NCI-H1436 (cell line): ENCODE measurements at regions not wholly inside any gene's neighbourhood (a gene's known extent, or its start where the extent isn't known, plus 50 kb on each side); places are given as distances from the start of the nearest gene placed in this dataset.

Source experiments
- DNase-seq: peaks from one replicate; lab custom pipeline; 2025; lab: John Stamatoyannopoulos, UW

GRCh38 chr1:114342376-114342775, 168.6 kb downstream of the TRIM33 start:
- no peak for DNase-seq

- DNase-seq: no peak
Measured at GRCh38 chr1:114341856-114342255, 169.1 kb downstream of the TRIM33 start.

- no peak for DNase-seq
Measured at GRCh38 chr1:114341299-114341698, 169.7 kb downstream of the TRIM33 start.

GRCh38 chr1:114340892-114341291, 170.1 kb downstream of the TRIM33 start:
- DNase-seq: no peak

DNA sequence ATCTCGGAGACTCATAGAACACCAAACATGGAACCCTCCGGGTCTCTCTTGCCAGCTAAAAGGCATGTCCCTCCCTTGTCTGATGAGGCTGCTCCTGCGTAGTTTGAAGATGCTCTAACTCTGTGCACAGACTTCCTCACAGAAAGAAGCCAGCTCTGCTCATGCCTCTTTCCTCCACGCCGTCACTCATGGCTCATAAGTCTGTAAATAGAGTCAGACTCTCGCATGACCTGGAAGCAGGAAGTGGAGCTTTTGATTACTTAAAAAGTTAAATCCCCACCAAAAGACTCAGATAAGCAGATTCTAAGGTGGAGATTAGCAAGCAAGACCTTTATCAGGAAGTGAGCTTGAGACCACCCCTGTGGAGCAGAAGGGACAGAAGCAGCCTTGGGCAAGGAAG, 171.6 kb downstream of the TRIM33 start:
- no peak for DNase-seq

GRCh38 chr1:114338191-114338890, 172.7 kb downstream of the TRIM33 start:
- no peak for DNase-seq

GRCh38 chr1:114337417-114337816, 173.6 kb downstream of the TRIM33 start:
- no peak for DNase-seq

GRCh38 chr1:114336360-114336759, 174.6 kb downstream of the TRIM33 start:
- DNase-seq: no peak

- DNase-seq: no peak
Measured at GRCh38 chr1:114335273-114335672, 175.7 kb downstream of the TRIM33 start.

DNA sequence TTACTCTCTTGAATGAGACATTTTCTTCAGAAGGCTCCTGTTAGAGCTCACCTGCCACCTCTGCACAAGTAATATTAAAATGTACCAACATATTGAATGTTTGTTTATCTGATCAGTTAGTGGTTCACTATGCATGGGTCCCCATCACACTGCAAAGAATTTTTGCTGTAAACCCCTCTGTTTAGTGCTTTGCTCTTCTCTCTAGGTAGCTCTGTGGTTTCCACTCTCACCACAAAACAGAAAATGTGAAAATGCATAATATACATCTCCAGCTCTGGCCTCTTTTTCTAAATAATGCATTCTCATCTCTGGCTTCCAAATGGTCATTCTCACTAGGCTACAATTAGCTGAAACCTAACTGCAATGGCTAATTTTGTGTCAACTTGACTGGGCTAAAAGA, 176.7 kb downstream of the TRIM33 start:
- DNase-seq: no peak

GRCh38 chr1:114333690-114334089, 177.3 kb downstream of the TRIM33 start:
- DNase-seq: no peak

DNA sequence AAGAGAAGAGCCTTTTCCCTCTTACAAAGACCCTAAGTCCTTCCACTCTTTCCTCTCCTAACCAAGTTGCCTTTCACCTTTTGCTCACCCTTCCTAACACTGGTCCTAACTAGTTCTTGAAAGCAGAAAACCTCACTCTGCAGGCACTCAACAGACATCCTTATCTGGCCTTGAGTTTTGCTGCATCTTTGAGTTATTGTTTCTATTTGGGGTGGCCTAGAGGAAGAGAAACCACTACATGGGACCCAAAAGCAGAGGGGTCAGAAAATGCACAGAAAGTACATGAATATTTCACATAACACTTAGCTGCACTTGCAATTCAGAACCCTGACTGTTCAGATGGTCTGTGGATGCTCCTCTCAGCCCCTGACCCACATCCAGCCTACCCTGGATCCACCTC, 178.3 kb upstream of the SYT6 start:
- DNase-seq: no peak

DNA sequence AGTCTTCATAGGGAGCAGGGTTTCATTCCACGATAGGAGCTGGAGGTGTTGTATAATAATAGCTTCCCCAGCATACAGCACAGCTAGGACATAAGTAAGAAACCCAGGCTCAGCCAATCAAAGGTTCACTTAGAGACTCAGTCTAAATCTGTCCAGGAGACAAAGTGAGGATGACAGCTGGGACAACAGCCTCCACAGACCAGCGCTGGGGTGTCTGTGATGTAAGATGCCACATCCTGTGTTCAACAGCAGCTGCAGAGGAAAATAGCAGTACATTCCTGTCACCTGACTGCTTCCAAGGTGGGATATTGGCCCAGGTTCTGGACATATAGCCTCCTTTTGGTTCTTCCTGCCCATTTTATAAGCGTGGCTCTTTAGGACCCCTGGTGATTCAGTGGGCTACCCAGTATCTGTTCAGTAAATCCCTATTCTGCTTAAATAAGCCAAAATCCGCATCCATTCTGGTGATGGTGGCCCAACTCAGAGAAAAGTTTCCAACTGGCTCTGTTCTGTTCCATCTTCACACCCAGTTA, 176.8 kb upstream of the SYT6 start:
- DNase-seq: no peak

DNA sequence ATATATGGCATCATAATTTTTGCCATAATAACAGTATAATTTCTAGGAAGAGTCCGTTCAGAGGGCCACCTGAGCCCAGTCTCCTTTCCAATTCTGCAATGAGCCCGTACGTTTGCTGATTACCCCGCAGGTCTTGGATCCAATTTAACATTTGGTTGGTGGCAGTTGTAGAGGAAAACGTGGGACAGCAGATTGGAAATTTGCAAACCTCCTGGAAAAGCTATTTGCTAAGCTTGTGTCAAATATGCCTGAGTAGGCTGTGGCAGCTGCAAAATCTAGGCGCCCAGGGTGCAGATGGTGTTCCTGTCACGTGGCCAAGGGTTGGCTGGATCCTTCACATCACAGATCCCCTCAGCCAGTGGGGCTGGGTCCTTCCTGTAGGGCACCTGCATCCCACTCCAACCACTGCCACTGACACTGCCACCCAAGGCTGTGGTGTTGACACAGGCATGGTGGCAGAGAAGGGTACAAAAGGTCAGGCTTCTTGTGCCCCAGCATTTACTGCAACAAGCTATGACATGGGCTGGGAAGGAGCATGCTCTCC, 174.8 kb upstream of the SYT6 start:
- no peak for DNase-seq

DNA sequence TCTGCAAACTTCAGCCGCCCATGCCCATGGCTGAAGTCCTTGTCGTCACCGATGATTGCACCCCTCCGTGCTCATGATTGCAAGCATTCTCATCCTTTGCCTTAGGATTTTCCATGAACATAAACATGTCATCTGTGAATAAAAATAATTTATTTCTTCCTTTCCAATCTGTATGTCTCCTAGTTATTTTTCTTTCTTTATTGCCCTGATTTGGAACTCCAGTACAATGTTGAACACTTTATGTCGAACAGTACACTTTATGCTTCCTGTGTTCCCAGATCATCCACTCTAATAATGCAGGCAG, 170.9 kb upstream of the SYT6 start:
- DNase-seq: no peak

DNA sequence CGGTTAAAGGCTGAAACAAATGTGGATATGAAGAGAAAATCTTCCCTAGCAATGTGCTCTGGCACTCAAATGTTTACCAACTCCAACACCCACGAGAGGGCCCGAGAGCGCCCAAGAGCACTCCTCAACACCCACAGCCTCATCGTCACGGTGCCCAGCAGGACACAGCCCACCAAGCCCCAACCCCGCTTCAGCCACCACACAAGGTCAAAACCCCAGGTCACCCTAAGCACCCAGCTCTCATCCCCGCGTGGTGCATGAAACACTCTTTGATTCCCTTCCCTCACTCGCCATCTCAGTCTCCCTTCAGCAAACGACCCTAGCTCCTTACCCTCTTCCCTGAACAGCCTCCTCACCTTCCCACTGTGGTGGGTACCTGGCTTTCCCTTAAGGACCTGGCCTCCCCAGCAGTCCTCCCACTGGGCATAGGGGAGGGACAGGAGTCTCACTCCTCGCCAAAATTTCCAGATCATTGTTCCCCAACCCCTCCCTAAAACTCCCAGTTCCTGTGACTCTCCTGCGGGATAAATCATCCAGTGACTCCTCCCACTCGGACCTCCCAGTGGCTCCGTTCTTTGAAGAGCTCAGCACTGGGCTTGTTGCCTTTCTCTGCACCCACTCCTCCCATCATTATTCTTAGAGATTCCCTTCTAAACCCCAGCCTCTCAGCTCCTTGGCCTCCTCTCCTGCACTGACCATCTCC, 170.4 kb upstream of the SYT6 start:
- DNase-seq: no peak

GRCh38 chr1:114322734-114323133, 169.1 kb upstream of the SYT6 start:
- DNase-seq: no peak

- DNase-seq: no peak
Measured at GRCh38 chr1:114322207-114322606, 168.5 kb upstream of the SYT6 start.

DNA sequence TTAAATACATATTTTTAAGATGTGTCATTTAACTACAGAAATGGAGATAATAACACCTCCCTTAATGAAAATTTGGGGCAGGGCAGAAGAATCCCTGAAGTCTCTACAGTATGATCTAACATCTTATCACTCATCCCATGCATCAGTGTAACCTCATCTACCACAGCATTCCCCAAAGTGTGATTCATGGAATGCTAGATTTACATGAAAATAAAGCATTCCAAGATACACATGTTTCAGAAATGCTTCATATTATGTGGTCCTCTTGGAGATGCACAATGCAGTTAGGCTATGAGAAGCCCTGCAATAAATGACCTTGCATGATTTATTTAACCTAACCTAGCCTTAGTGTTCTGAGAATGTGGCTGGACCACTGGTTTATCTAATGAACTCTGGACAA, 166.9 kb upstream of the SYT6 start:
- DNase-seq: no peak

GRCh38 chr1:114319418-114319817, 165.7 kb upstream of the SYT6 start:
- no peak for DNase-seq

GRCh38 chr1:114318961-114319360, 165.3 kb upstream of the SYT6 start:
- DNase-seq: no peak

DNA sequence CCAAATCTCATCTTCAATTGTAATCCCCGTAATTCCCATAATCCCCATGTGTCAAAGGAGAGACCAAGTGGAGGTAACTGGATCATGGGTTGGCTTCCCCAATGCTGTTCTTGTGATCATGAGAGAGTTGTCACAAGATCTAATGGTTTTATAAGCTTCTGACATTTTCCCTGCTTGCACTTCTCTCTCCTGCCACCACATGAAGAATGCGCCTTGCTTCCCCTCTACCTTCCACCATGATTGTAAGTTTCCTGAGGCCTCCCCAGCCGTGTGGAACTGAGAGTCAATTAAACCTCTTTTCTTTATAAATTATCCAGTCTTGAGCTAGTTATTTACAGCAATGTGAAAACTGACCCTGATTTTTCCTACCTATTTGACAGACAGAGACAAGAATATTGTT, 162.5 kb upstream of the SYT6 start:
- DNase-seq: no peak

GRCh38 chr1:114315631-114316030, 162.0 kb upstream of the SYT6 start:
- no peak for DNase-seq

- no peak for DNase-seq
Measured at GRCh38 chr1:114314576-114314975, 160.9 kb upstream of the SYT6 start.
